ENCODE measurements at regions not wholly inside any gene's neighbourhood (a gene's known extent, or its start where the extent isn't known, plus 50 kb on each side); places are given as distances from the start of the nearest gene placed in this dataset.

- H3K4me3 ChIP-seq (ENCODE audit: low read depth, low read length), result no peak overlapping the region
- H3K36me3 ChIP-seq (ENCODE audit: control insufficient read depth, insufficient read depth, low read length), result no peaks in the 10 kb centered on the region
- H3K27me3 ChIP-seq (ENCODE audit: control insufficient read depth, insufficient read depth, low read length), result no peaks in the 10 kb centered on the region
- DNase-seq (ENCODE audit: low read depth) (no peak), FAIRE-seq (no peak)
- TF ChIP-seq CTCF (IDR thresholded peaks at IDR 0.05; ENCODE audit: insufficient read depth, low read length, severe bottlenecking), result no peak
These were observed 78.8 kb downstream of the LINC01488 start for GRCh38 chr11:69560141-69560790.

- TF ChIP-seq CTCF (IDR thresholded peaks at IDR 0.05; ENCODE audit: insufficient read depth, low read length, severe bottlenecking), result no peak
- H3K4me3 ChIP-seq (ENCODE audit: low read depth, low read length), result no peak overlapping the region
- no peak for DNase-seq (ENCODE audit: low read depth)
- no peaks in the 10 kb centered on the region for H3K27me3 ChIP-seq (ENCODE audit: control insufficient read depth, insufficient read depth, low read length)
- no peak for FAIRE-seq
- H3K36me3 ChIP-seq (ENCODE audit: control insufficient read depth, insufficient read depth, low read length), result no peaks in the 10 kb centered on the region
These were observed 78.7 kb upstream of the CCND1 start for GRCh38 chr11:69562302-69562701.

GRCh38 chr11:69562816-69563215 is 78.1 kb upstream of the CCND1 start:
- DNase-seq (ENCODE audit: low read depth), result no peak
- FAIRE-seq, result no peak
- Histone ChIP-seq H3K36me3 (ENCODE audit: control insufficient read depth, insufficient read depth, low read length) (no peaks in the 10 kb centered on the region), H3K27me3 (ENCODE audit: control insufficient read depth, insufficient read depth, low read length) (no peaks in the 10 kb centered on the region), H3K4me3 (ENCODE audit: low read depth, low read length) (no peak overlapping the region)
- TF ChIP-seq CTCF (IDR thresholded peaks at IDR 0.05; ENCODE audit: insufficient read depth, low read length, severe bottlenecking), result no peak

GRCh38 chr11:69563306-69563705 is 77.7 kb upstream of the CCND1 start:
- DNase-seq (ENCODE audit: low read depth), result no peak

GRCh38 chr11:69563946-69564775 is 76.8 kb upstream of the CCND1 start:
- FAIRE-seq, result no peak
- H3K36me3 ChIP-seq (ENCODE audit: control insufficient read depth, insufficient read depth, low read length), result no peaks in the 10 kb centered on the region
- H3K4me3 ChIP-seq (ENCODE audit: low read depth, low read length), result no peak overlapping the region
- H3K27me3 ChIP-seq (ENCODE audit: control insufficient read depth, insufficient read depth, low read length), result no peaks in the 10 kb centered on the region
- DNase-seq (ENCODE audit: low read depth), result no peak
- TF ChIP-seq CTCF (IDR thresholded peaks at IDR 0.05; ENCODE audit: insufficient read depth, low read length, severe bottlenecking), result no peak

More at GRCh38 chr11:69563306-69563705, 77.7 kb upstream of the CCND1 start:
- no peaks in the 10 kb centered on the region for H3K36me3 ChIP-seq (ENCODE audit: control insufficient read depth, insufficient read depth, low read length)
- no peak for FAIRE-seq
- no peaks in the 10 kb centered on the region for H3K27me3 ChIP-seq (ENCODE audit: control insufficient read depth, insufficient read depth, low read length)
- no peak overlapping the region for H3K4me3 ChIP-seq (ENCODE audit: low read depth, low read length)
- TF ChIP-seq CTCF (IDR thresholded peaks at IDR 0.05; ENCODE audit: insufficient read depth, low read length, severe bottlenecking), result no peak

Measured in bronchial epithelial cell (primary cell).